Activated CD4-positive, alpha-beta T cell treated with anti-CD3 and anti-CD28 coated beads, Interleukin-10, Interleukin-2, amounts not matched to agents 100 ng/mL and 50 ng/mL, durations not matched to agents 16 hours and 8 hours (primary cell): ENCODE measurements at regions not wholly inside any gene's neighbourhood (a gene's known extent, or its start where the extent isn't known, plus 50 kb on each side); places are given as distances from the start of the nearest gene placed in this dataset.
"Not testable (repeated sequence)": the region's sequence is repeated elsewhere in the genome, so short reads cannot be mapped to it uniquely, and the experiment has no call there.

ENCODE experiments used
- DNase-seq: peaks from one replicate; pipeline ENCODE4 v3.0.0-alpha.2; 2020

GRCh38 chr16:52727441-52727840 lies 180.5 kb upstream of the TOX3 start:
- no peak for DNase-seq

GRCh38 chr16:52725461-52725860 lies 178.5 kb upstream of the TOX3 start:
- DNase-seq: no peak

GRCh38 chr16:52725043-52725442 lies 178.1 kb upstream of the TOX3 start:
- no peak for DNase-seq

- DNase-seq: no peak
Measured at GRCh38 chr16:52721331-52721730, 174.4 kb upstream of the TOX3 start.

- no peak for DNase-seq
Measured at GRCh38 chr16:52718046-52718445, 171.1 kb upstream of the TOX3 start.

GRCh38 chr16:52713740-52714139 lies 166.8 kb upstream of the TOX3 start:
- DNase-seq: no peak

- DNase-seq: no peak
Measured at GRCh38 chr16:52709306-52709705, 162.4 kb upstream of the TOX3 start.

GRCh38 chr16:52708476-52708875 lies 161.5 kb upstream of the TOX3 start:
- DNase-seq: no peak

GRCh38 chr16:52707676-52708337 lies 160.9 kb upstream of the TOX3 start:
- no peak for DNase-seq

GRCh38 chr16:52705122-52705521 lies 158.2 kb upstream of the TOX3 start:
- DNase-seq: no peak

- no peak for DNase-seq
Measured at GRCh38 chr16:52697971-52698370, 151.0 kb upstream of the TOX3 start.

GRCh38 chr16:52696126-52696525 lies 149.2 kb upstream of the TOX3 start:
- DNase-seq: no peak

- DNase-seq: no peak
Measured at GRCh38 chr16:52690468-52690867, 143.5 kb upstream of the TOX3 start.

GRCh38 chr16:52680993-52681392 lies 134.1 kb upstream of the TOX3 start:
- DNase-seq: no peak

GRCh38 chr16:52677501-52677900 lies 130.6 kb upstream of the TOX3 start:
- no peak for DNase-seq

GRCh38 chr16:52676959-52677358 lies 130.0 kb upstream of the TOX3 start:
- no peak for DNase-seq

GRCh38 chr16:52671590-52671989 lies 124.6 kb upstream of the TOX3 start:
- DNase-seq: no peak

GRCh38 chr16:52657924-52658323 lies 111.0 kb upstream of the TOX3 start:
- no peak for DNase-seq

- not testable (repeated sequence) for DNase-seq
Measured at GRCh38 chr16:52655916-52656315, 109.0 kb upstream of the TOX3 start.

- DNase-seq: not testable (repeated sequence)
Measured at GRCh38 chr16:52655156-52655555, 108.2 kb upstream of the TOX3 start.

- no peak for DNase-seq
Measured at GRCh38 chr16:52652033-52652432, 105.1 kb upstream of the TOX3 start.

- no peak for DNase-seq
Measured at GRCh38 chr16:52650789-52651188, 103.8 kb upstream of the TOX3 start.

- DNase-seq: no peak
Measured at GRCh38 chr16:52650318-52650717, 103.4 kb upstream of the TOX3 start.

GRCh38 chr16:52649870-52650269 lies 102.9 kb upstream of the TOX3 start:
- no peak for DNase-seq

GRCh38 chr16:52647588-52647987 lies 100.6 kb upstream of the TOX3 start:
- DNase-seq: no peak

GRCh38 chr16:52643006-52643405 lies 96.1 kb upstream of the TOX3 start:
- DNase-seq: no peak
